GM12878 (cell line): ENCODE measurements at regions not wholly inside any gene's neighbourhood (a gene's known extent, or its start where the extent isn't known, plus 50 kb on each side); places are given as distances from the start of the nearest gene placed in this dataset.

Experiments used
- ATF3 ChIP-seq: IDR thresholded peaks from 2 replicates; pipeline ENCODE4 v1.6.1; 2011; ENCODE audit warnings: low read depth, mild to moderate bottlenecking, low read length, moderate library complexity, borderline replicate concordance; ENCODE audit errors: extremely low read depth
- CHD1 ChIP-seq: IDR thresholded peaks from 2 replicates; pipeline ENCODE4 v1.6.1; 2012; ENCODE audit warnings: low read depth, low read length, improper control_type of control experiment
- EP300 ChIP-seq, 2 experiments: fragments of 150-350 bp in 1 of 2; IDR thresholded peaks; 2 replicates each; pipeline ENCODE4 v1.6.1; 2011 to 2012; ENCODE audit warnings: low read depth in 2 of 2, low read length in 2 of 2, borderline replicate concordance in 1 of 2, improper control_type of control experiment in 1 of 2, inconsistent platforms in 1 of 2; ENCODE audit not compliant: control insufficient read depth in 1 of 2
- EZH2 ChIP-seq: IDR thresholded peaks from 2 replicates; pipeline ENCODE4 v1.6.1; 2012; ENCODE audit warnings: low read depth, mild to moderate bottlenecking, control low read depth, inconsistent platforms, low read length, borderline replicate concordance; ENCODE audit not compliant: control insufficient read depth
- HDAC2 ChIP-seq: fragments of 200-600 bp; sonication (generic); IDR thresholded peaks from 2 replicates; pipeline ENCODE4 v1.6.1; 2017
- JUND ChIP-seq: IDR thresholded peaks from 2 replicates; pipeline ENCODE4 v1.6.1; 2012; ENCODE audit warnings: low read depth, mild to moderate bottlenecking, low read length, improper control_type of control experiment, moderate library complexity
- MEF2A ChIP-seq: IDR thresholded peaks from 2 replicates; pipeline ENCODE4 v1.6.1; 2011; ENCODE audit warnings: low read depth, mild to moderate bottlenecking, low read length, moderate library complexity; ENCODE audit not compliant: insufficient read depth
- MXI1 ChIP-seq: fragments of 150-350 bp; IDR thresholded peaks from 2 replicates; pipeline ENCODE4 v1.6.1; 2011; ENCODE audit warnings: low read depth, mild to moderate bottlenecking, inconsistent platforms, low read length, improper control_type of control experiment
- PAX8 ChIP-seq: fragments of 450-650 bp; IDR thresholded peaks from 2 replicates; pipeline ENCODE4 v1.6.1; 2017; ENCODE audit warnings: mild to moderate bottlenecking, moderate library complexity
- POLR2A ChIP-seq: IDR thresholded peaks from 2 replicates; pipeline ENCODE4 v1.6.1; 2011; ENCODE audit warnings: low read depth, mild to moderate bottlenecking, low read length
- SP1 ChIP-seq: IDR thresholded peaks from one replicate; pipeline ENCODE4 v1.6.1; 2011; ENCODE audit warnings: low read depth, low read length
- ZNF274 ChIP-seq: IDR thresholded peaks from one replicate; pipeline ENCODE4 v1.8.0; 2011; ENCODE audit not compliant: insufficient read length, insufficient read depth
- TF ChIP-seq, protein P1 (sequence below), 3 experiments: IDR thresholded peaks in 2 of 3; conservative IDR thresholded peaks in 1 of 3; 2 replicates each; pipeline ENCODE4 v1.5.1; 2011; ENCODE audit warnings: low read depth in 3 of 3, low read length in 3 of 3, mild to moderate bottlenecking in 3 of 3, control low read depth in 2 of 3, moderate library complexity in 2 of 3, inconsistent platforms in 1 of 3, mixed read lengths in 1 of 3; ENCODE audit not compliant: control insufficient read depth in 2 of 3, insufficient read depth in 1 of 3; ENCODE audit errors: extremely low read depth in 1 of 3
- TF ChIP-seq, protein P2 (sequence below): fragments of 450-650 bp; formaldehyde crosslinking; IDR thresholded peaks from 2 replicates; pipeline ENCODE4 v1.5.0; 2022; ENCODE audit warnings: mild to moderate bottlenecking, missing genetic modification characterization

GRCh38 chr3:193767353-193768069 lies 174.5 kb downstream of the OPA1 start:
- TF ChIP-seq, protein P1, sequence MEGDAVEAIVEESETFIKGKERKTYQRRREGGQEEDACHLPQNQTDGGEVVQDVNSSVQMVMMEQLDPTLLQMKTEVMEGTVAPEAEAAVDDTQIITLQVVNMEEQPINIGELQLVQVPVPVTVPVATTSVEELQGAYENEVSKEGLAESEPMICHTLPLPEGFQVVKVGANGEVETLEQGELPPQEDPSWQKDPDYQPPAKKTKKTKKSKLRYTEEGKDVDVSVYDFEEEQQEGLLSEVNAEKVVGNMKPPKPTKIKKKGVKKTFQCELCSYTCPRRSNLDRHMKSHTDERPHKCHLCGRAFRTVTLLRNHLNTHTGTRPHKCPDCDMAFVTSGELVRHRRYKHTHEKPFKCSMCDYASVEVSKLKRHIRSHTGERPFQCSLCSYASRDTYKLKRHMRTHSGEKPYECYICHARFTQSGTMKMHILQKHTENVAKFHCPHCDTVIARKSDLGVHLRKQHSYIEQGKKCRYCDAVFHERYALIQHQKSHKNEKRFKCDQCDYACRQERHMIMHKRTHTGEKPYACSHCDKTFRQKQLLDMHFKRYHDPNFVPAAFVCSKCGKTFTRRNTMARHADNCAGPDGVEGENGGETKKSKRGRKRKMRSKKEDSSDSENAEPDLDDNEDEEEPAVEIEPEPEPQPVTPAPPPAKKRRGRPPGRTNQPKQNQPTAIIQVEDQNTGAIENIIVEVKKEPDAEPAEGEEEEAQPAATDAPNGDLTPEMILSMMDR (IDR thresholded peaks at IDR 0.05 in 2 of 3, conservative IDR thresholded peaks at IDR 0.05 in 1 of 3; ENCODE audit: control insufficient read depth in 2 of 3, extremely low read depth in 1 of 3, insufficient read depth in 1 of 3, low read depth in 3 of 3, low read length in 3 of 3), result no peak
- no peak for TF ChIP-seq MXI1
- TF ChIP-seq, protein P2, sequence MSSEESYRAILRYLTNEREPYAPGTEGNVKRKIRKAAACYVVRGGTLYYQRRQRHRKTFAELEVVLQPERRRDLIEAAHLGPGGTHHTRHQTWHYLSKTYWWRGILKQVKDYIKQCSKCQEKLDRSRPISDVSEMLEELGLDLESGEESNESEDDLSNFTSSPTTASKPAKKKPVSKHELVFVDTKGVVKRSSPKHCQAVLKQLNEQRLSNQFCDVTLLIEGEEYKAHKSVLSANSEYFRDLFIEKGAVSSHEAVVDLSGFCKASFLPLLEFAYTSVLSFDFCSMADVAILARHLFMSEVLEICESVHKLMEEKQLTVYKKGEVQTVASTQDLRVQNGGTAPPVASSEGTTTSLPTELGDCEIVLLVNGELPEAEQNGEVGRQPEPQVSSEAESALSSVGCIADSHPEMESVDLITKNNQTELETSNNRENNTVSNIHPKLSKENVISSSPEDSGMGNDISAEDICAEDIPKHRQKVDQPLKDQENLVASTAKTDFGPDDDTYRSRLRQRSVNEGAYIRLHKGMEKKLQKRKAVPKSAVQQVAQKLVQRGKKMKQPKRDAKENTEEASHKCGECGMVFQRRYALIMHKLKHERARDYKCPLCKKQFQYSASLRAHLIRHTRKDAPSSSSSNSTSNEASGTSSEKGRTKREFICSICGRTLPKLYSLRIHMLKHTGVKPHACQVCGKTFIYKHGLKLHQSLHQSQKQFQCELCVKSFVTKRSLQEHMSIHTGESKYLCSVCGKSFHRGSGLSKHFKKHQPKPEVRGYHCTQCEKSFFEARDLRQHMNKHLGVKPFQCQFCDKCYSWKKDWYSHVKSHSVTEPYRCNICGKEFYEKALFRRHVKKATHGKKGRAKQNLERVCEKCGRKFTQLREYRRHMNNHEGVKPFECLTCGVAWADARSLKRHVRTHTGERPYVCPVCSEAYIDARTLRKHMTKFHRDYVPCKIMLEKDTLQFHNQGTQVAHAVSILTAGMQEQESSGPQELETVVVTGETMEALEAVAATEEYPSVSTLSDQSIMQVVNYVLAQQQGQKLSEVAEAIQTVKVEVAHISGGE, result no peak
- no peak for TF ChIP-seq ZNF274
- no peak for TF ChIP-seq POLR2A
- TF ChIP-seq PAX8, result no peak
- no peak for TF ChIP-seq MEF2A
- TF ChIP-seq EP300 (IDR thresholded peaks at IDR 0.05; ENCODE audit: borderline replicate concordance in 1 of 2, control insufficient read depth in 1 of 2, low read depth in 2 of 2, low read length in 2 of 2), result no peak
- TF ChIP-seq CHD1, result no peak
- TF ChIP-seq HDAC2, result no peak
- TF ChIP-seq ATF3, result no peak
- TF ChIP-seq EZH2, result no peak
- TF ChIP-seq SP1, result no peak
- TF ChIP-seq JUND, result no peak
